ENCODE measurements at regions not wholly inside any gene's neighbourhood (a gene's known extent, or its start where the extent isn't known, plus 50 kb on each side); places are given as distances from the start of the nearest gene placed in this dataset.
A peak's percentile ranks its signal among the peaks of the same experiment; 100 is the strongest.

DNA sequence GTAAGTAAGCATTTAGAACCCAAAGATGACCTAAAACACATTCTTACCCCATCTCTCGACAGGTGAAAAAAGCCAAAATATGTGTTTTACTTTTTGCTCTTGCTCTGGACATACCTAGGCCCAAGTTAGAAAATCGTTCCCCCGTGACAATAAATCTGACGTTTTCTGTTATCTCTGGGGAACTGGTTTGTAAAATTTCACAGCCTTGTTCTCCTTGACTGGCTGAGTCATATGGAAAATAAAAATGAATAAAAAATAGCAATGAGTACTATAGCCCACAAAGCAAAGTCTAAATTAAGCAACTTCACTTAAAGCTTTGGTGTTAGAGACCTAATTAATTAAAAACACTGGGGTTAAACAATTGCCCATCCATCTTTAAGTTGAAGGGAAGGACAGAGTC, 286.9 kb upstream of the CLINT1 start (continued):
- TF ChIP-seq ATF7 (IDR thresholded peaks at IDR 0.05; ENCODE audit: low read depth) (0 out of 2 replicates have a peak, but pooled peaks have one; percentile 28), JUNB (IDR thresholded peaks at IDR 0.05) (0 out of 2 replicates have a peak, but pooled peaks have one; percentile 21), MEF2B (IDR thresholded peaks at IDR 0.05; ENCODE audit: partially characterized antibody, poor library complexity, severe bottlenecking) (peak; percentile 87), EGR1 (IDR thresholded peaks at IDR 0.05; ENCODE audit: borderline replicate concordance in 1 of 2, low read depth in 2 of 2, low read length in 2 of 2) (no peak)

DNA sequence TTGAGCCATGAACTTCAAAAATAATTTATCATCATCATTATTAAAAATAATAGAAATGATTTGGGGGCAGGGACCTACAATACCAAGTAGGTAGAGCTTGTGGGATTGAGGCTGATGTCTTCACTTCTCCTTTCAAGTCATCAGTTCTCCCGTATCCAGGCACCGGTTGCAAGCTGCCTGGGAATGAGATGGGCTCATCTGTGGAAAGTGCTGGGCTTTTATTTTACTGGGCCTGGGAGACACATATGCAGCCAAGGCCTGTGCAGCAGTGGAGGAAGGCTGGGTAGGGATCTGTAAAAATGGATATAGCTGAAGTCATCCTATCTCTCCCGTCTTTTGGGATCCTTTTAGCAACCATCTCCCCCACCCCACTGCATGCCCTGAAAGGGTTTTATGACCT, 284.1 kb upstream of the CLINT1 start:
- FAIRE-seq (no peak), ATAC-seq (no peak), DNase-seq (ENCODE audit: low read depth, low spot score) (no peak)
- ChIA-PET POLR2A (no interaction called here), CTCF (no interaction called here), SMC1A (ENCODE audit: uncharacterized antibody, unreplicated experiment) (interaction anchor here (0.5 kb wide), 1 partner anchor 549 kb away, joined by 3 read pairs; no protein-coding TSS in a partner anchor), RAD21 (ENCODE audit: unreplicated experiment) (no interaction called here)
- Histone ChIP-seq H3K9ac (ENCODE audit: control insufficient read depth, insufficient read depth, low read length) (no peak overlapping the region), H3K79me2 (ENCODE audit: control insufficient read depth, insufficient read depth, low read length) (no peaks in the 10 kb centered on the region), H3K4me3 (no peak overlapping the region), H3K4me2 (ENCODE audit: control insufficient read depth, insufficient read depth) (no peak overlapping the region), H3K9me3 (replicated peaks; ENCODE audit: control insufficient read depth, insufficient read depth, low read length) (no peaks in the 10 kb centered on the region), H3K36me3 (ENCODE audit: control insufficient read depth in 2 of 2, insufficient read depth in 2 of 2, low read length in 1 of 2) (no peaks in the 10 kb centered on the region), H4K20me1 (ENCODE audit: control insufficient read depth, insufficient read depth) (no peaks in the 10 kb centered on the region), H2AFZ (ENCODE audit: control insufficient read depth, low read depth, low read length) (no peak overlapping the region), H3K27ac (ENCODE audit: control insufficient read depth, insufficient read depth) (no peak overlapping the region), H3K4me1 (ENCODE audit: control insufficient read depth, insufficient read depth, low read length) (no peaks in the 10 kb centered on the region), H3K27me3 (replicated peaks in 1 of 2; ENCODE audit: control insufficient read depth in 2 of 2, insufficient read depth in 2 of 2, low read length in 1 of 2) (no peaks in the 10 kb centered on the region)
- 52% methylated on average over 3 of the region's 3 CpGs for WGBS (ENCODE audit: insufficient coverage, insufficient replicate concordance, low lambda C conversion rate, missing lambda C conversion rate)
- in situ Hi-C loops (cut with MboI) (no loop called here), intact Hi-C loops (cut with micrococcal nuclease; ENCODE audit: unreplicated experiment) (no loop called here)
- BruUV-seq (replicated peaks) = no TSS peak
- TF ChIP-seq RAD51 (IDR thresholded peaks at IDR 0.05) (no peak), PML (IDR thresholded peaks at IDR 0.05; ENCODE audit: low read length) (no peak), GABPA (IDR thresholded peaks at IDR 0.05; ENCODE audit: low read depth) (no peak), RELA (IDR thresholded peaks at IDR 0.05; ENCODE audit: borderline replicate concordance, partially characterized antibody) (no peak), RFX5 (IDR thresholded peaks at IDR 0.05; ENCODE audit: low read depth, low read length) (no peak), CREB1 (IDR thresholded peaks at IDR 0.05; ENCODE audit: low read depth) (no peak), NFYA (IDR thresholded peaks at IDR 0.05; ENCODE audit: borderline replicate concordance, low read depth, low read length) (no peak), IRF4 (IDR thresholded peaks at IDR 0.05; ENCODE audit: low read depth, low read length) (no peak), PAX5 (IDR thresholded peaks at IDR 0.05; ENCODE audit: borderline replicate concordance, low read depth, low read length) (no peak), SMARCA5 (IDR thresholded peaks at IDR 0.05) (no peak), NRF1 (conservative IDR thresholded peaks at IDR 0.05; ENCODE audit: low read depth, low read length) (no peak), SMAD1 (IDR thresholded peaks at IDR 0.05; ENCODE audit: low read depth, partially characterized antibody) (no peak), ETV6 (conservative IDR thresholded peaks at IDR 0.05 in 1 of 2, IDR thresholded peaks at IDR 0.05 in 1 of 2; ENCODE audit: borderline replicate concordance in 1 of 2, low read depth in 1 of 2) (no peak), GATAD2B (conservative IDR thresholded peaks at IDR 0.05; ENCODE audit: low read depth) (no peak)
- TF ChIP-seq, protein P1, sequence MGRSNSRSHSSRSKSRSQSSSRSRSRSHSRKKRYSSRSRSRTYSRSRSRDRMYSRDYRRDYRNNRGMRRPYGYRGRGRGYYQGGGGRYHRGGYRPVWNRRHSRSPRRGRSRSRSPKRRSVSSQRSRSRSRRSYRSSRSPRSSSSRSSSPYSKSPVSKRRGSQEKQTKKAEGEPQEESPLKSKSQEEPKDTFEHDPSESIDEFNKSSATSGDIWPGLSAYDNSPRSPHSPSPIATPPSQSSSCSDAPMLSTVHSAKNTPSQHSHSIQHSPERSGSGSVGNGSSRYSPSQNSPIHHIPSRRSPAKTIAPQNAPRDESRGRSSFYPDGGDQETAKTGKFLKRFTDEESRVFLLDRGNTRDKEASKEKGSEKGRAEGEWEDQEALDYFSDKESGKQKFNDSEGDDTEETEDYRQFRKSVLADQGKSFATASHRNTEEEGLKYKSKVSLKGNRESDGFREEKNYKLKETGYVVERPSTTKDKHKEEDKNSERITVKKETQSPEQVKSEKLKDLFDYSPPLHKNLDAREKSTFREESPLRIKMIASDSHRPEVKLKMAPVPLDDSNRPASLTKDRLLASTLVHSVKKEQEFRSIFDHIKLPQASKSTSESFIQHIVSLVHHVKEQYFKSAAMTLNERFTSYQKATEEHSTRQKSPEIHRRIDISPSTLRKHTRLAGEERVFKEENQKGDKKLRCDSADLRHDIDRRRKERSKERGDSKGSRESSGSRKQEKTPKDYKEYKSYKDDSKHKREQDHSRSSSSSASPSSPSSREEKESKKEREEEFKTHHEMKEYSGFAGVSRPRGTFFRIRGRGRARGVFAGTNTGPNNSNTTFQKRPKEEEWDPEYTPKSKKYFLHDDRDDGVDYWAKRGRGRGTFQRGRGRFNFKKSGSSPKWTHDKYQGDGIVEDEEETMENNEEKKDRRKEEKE (IDR thresholded peaks at IDR 0.05) = no peak
- TF ChIP-seq, protein P2, sequence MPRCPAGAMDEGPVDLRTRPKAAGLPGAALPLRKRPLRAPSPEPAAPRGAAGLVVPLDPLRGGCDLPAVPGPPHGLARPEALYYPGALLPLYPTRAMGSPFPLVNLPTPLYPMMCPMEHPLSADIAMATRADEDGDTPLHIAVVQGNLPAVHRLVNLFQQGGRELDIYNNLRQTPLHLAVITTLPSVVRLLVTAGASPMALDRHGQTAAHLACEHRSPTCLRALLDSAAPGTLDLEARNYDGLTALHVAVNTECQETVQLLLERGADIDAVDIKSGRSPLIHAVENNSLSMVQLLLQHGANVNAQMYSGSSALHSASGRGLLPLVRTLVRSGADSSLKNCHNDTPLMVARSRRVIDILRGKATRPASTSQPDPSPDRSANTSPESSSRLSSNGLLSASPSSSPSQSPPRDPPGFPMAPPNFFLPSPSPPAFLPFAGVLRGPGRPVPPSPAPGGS (IDR thresholded peaks at IDR 0.05; ENCODE audit: borderline replicate concordance, insufficient read depth, low read depth, low read length, poor library complexity, severe bottlenecking) = no peak
- TF ChIP-seq, protein P3, sequence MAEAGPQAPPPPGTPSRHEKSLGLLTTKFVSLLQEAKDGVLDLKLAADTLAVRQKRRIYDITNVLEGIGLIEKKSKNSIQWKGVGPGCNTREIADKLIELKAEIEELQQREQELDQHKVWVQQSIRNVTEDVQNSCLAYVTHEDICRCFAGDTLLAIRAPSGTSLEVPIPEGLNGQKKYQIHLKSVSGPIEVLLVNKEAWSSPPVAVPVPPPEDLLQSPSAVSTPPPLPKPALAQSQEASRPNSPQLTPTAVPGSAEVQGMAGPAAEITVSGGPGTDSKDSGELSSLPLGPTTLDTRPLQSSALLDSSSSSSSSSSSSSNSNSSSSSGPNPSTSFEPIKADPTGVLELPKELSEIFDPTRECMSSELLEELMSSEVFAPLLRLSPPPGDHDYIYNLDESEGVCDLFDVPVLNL (IDR thresholded peaks at IDR 0.05; ENCODE audit: low read depth, low read length) = no peak
